ENCODE measurements at regions not wholly inside any gene's neighbourhood (a gene's known extent, or its start where the extent isn't known, plus 50 kb on each side); places are given as distances from the start of the nearest gene placed in this dataset.

DNA sequence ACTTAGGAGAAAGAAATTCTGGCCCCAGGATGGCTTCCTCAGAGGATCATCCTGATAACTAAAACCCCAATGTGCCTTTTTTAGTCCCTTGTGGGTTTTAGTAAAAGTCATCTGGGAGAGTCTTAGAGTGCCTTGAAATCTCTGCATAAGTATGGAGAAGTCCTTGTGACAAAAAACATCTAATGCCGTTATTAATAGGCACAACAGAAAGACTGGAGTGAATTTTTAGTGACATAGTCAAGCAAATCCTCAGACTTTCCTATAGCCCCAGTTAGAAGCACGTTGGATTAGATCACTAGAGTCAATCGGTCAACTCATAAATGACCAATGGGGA lies 108.2 kb upstream of the MPDZ start:
- TF ChIP-seq FOXM1 (IDR thresholded peaks at IDR 0.05; ENCODE audit: borderline replicate concordance): no peak
- TF ChIP-seq FOXK2 (IDR thresholded peaks at IDR 0.05): no peak
- TF ChIP-seq, protein P1, sequence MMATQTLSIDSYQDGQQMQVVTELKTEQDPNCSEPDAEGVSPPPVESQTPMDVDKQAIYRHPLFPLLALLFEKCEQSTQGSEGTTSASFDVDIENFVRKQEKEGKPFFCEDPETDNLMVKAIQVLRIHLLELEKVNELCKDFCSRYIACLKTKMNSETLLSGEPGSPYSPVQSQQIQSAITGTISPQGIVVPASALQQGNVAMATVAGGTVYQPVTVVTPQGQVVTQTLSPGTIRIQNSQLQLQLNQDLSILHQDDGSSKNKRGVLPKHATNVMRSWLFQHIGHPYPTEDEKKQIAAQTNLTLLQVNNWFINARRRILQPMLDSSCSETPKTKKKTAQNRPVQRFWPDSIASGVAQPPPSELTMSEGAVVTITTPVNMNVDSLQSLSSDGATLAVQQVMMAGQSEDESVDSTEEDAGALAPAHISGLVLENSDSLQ (IDR thresholded peaks at IDR 0.05): no peak
- no peak for TF ChIP-seq NFRKB (IDR thresholded peaks at IDR 0.05)
- no peak for TF ChIP-seq LEF1 (IDR thresholded peaks at IDR 0.05; ENCODE audit: borderline replicate concordance)
- no peak for TF ChIP-seq FOXA1 (IDR thresholded peaks at IDR 0.05)
- no peak for TF ChIP-seq ELF4 (IDR thresholded peaks at IDR 0.05)
- TF ChIP-seq SP1 (IDR thresholded peaks at IDR 0.05): no peak
- no peak for TF ChIP-seq CTBP1 (IDR thresholded peaks at IDR 0.05; ENCODE audit: borderline replicate concordance)
- no peak for TF ChIP-seq ARNT (IDR thresholded peaks at IDR 0.05)
- no peak for TF ChIP-seq SUZ12 (IDR thresholded peaks at IDR 0.05)
- TF ChIP-seq TARDBP (IDR thresholded peaks at IDR 0.05): no peak
- no peak for TF ChIP-seq HDGF (IDR thresholded peaks at IDR 0.05; ENCODE audit: borderline replicate concordance)
- no peak for TF ChIP-seq L3MBTL2 (conservative IDR thresholded peaks at IDR 0.05)

Measured in HEK293T (cell line).